Neutrophil (primary cell): ENCODE measurements at regions not wholly inside any gene's neighbourhood (a gene's known extent, or its start where the extent isn't known, plus 50 kb on each side); places are given as distances from the start of the nearest gene placed in this dataset.

Source experiments
- H3K27ac ChIP-seq: fragments of 200-600 bp; sonication (generic); 2 replicates; pipeline ENCODE4 v1.5.1; 2016; ENCODE audit warnings: mild to moderate bottlenecking, moderate library complexity
- H3K27me3 ChIP-seq: fragments of 200-600 bp; sonication (generic); 2 replicates; pipeline ENCODE4 v1.6.0; 2016; ENCODE audit warnings: mild to moderate bottlenecking
- H3K36me3 ChIP-seq: fragments of 200-600 bp; sonication (generic); 2 replicates; pipeline ENCODE4 v1.5.1; 2017
- H3K4me1 ChIP-seq, 2 experiments: fragments of 200-600 bp in 1 of 2; sonication (generic) in 1 of 2; 1 replicate in 1 of 2; 2 replicates in 1 of 2; pipeline versions ENCODE4 v1.5.1 to v1.6.1; 2013 to 2016; ENCODE audit warnings: low read depth in 1 of 2, low read length in 1 of 2, mild to moderate bottlenecking in 1 of 2, moderate library complexity in 1 of 2; ENCODE audit not compliant: control insufficient read depth in 1 of 2, insufficient read depth in 1 of 2
- H3K4me3 ChIP-seq, 2 experiments: fragments of 200-600 bp in 1 of 2; sonication (generic) in 1 of 2; 1 replicate in 1 of 2; 2 replicates in 1 of 2; pipeline ENCODE4 v1.5.1; 2013 to 2016; ENCODE audit warnings: low read depth in 1 of 2, low read length in 1 of 2, mild to moderate bottlenecking in 1 of 2, moderate library complexity in 1 of 2
- H3K9me3 ChIP-seq: fragments of 200-600 bp; sonication (generic); 2 replicates; pipeline ENCODE4 v1.5.1; 2016
- CTCF ChIP-seq: fragments of 200-600 bp; sonication (generic); IDR thresholded peaks from 2 replicates; pipeline ENCODE4 v1.5.1; 2016; ENCODE audit warnings: antibody characterized with exemption

- Histone ChIP-seq H3K4me1 (no peaks in the 10 kb centered on the region), H3K27ac (no peak overlapping the region), H3K9me3 (no peaks in the 10 kb centered on the region), H3K27me3 (peaks cover 30% of the 10 kb centered on the region), H3K4me3 (no peak overlapping the region), H3K36me3 (no peaks in the 10 kb centered on the region)
- no peak for TF ChIP-seq CTCF
These were observed 55.2 kb upstream of the PSD2 start for GRCh38 chr5:139740138-139740991.

DNA sequence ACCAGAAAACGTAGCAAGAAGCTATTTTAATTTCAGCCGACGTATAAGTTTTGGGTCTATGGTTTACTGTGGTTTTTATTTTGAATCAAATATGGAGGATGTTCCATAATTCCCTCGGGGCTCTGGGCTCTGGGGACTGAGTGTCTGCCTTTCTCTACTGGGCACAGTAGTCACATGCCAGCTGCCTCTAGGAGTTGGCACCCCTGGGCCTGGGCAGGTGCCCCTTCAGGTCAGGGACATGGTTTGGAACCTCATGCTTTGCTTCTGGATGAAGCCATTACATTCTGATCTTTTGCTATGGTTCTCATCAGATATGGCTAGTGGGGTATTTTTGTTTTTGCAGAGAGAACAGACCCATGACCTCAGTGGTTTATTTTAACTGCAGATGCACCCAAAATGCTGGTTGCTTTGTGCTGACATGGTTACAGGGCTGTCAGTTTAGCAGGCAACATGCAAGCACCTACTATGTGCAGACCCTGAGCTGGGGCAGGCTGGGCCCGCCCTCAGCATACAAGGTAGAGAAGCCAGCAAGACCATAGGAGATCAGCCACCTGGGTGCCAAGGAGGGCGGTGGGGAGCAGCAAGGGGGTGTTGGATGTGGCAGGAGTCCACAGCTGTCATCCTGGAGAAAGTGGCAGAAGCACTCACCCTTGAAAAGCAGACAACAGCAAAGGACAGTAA, 54.5 kb upstream of the PSD2 start:
- no peak overlapping the region for H3K27ac ChIP-seq
- H3K4me1 ChIP-seq, result peaks cover 0 to under 1% of the 10 kb centered on the region in 2 experiments
- no peak overlapping the region for H3K4me3 ChIP-seq
- H3K27me3 ChIP-seq, result peaks cover 38% of the 10 kb centered on the region
- H3K36me3 ChIP-seq, result no peaks in the 10 kb centered on the region
- no peaks in the 10 kb centered on the region for H3K9me3 ChIP-seq
- no peak for TF ChIP-seq CTCF

- H3K4me1 ChIP-seq, result peaks cover under 1 to 7% of the 10 kb centered on the region in 2 experiments
- H3K27ac ChIP-seq, result no peak overlapping the region
- no peak overlapping the region for H3K4me3 ChIP-seq
- TF ChIP-seq CTCF, result no peak
- peaks cover 45% of the 10 kb centered on the region for H3K27me3 ChIP-seq
- H3K36me3 ChIP-seq, result no peaks in the 10 kb centered on the region
- H3K9me3 ChIP-seq, result no peaks in the 10 kb centered on the region
These were observed 53.8 kb upstream of the PSD2 start for GRCh38 chr5:139741823-139742172.

DNA sequence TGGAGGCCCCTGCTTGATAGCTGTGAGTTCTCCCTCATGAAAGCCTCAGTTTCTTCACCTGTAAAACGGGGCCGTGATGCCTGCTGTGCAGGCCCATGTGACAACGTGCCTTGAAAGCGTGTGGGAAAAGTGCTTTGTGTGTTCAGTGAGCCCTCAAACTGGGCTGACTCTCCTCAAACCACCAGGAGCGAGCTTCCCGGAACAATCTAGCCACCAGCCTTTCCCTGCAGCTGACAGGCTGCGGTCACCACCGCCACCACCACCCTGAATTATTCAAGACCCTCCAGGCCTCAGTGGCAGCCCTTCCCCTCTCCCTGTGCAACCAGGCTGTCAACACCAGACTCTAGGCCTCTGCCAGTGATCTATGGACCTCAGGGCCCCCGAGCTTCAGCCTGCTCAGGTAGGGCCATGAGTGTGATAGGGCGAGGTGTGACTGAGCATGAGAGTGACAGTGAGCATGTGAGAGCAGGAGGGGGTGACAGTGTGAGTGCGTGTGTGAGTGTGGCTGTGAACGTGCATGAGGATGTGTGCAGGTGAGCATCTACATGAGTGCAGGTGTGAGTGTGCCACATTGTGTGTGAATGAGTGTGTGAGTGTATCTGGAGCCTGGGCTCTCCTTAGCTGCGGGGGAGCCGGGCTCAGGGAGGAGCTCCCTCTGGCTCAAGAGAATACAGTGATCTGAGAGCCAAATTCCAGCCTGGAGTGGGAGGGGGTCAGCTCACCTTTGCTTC, 53.3 kb upstream of the PSD2 start:
- no peak for TF ChIP-seq CTCF
- Histone ChIP-seq H3K36me3 (no peaks in the 10 kb centered on the region), H3K9me3 (no peaks in the 10 kb centered on the region), H3K27me3 (peaks cover 50% of the 10 kb centered on the region), H3K4me1 (peaks cover 4 to 13% of the 10 kb centered on the region in 2 experiments), H3K4me3 (no peak overlapping the region), H3K27ac (no peak overlapping the region)

- H3K27ac ChIP-seq, result no peak overlapping the region
- no peak for TF ChIP-seq CTCF
- H3K36me3 ChIP-seq, result no peaks in the 10 kb centered on the region
- no peak overlapping the region for H3K4me3 ChIP-seq
- H3K9me3 ChIP-seq, result no peaks in the 10 kb centered on the region
- peaks cover 4 to 17% of the 10 kb centered on the region in 2 experiments for H3K4me1 ChIP-seq
- H3K27me3 ChIP-seq, result peaks cover 58% of the 10 kb centered on the region
These were observed 52.4 kb upstream of the PSD2 start for GRCh38 chr5:139743001-139743771.
